Activated naive CD8-positive, alpha-beta T cell treated with anti-CD3 and anti-CD28 coated beads for 36 hours (primary cell): ENCODE measurements at regions not wholly inside any gene's neighbourhood (a gene's known extent, or its start where the extent isn't known, plus 50 kb on each side); places are given as distances from the start of the nearest gene placed in this dataset.
"Not testable (repeated sequence)": the region's sequence is repeated elsewhere in the genome, so short reads cannot be mapped to it uniquely, and the experiment has no call there.

Experiments
- DNase-seq: peaks from one replicate; pipeline ENCODE4 v3.0.0; 2021
- H3K27ac Mint-ChIP-seq: one replicate; pipeline ENCODE4 v1.8.0; 2022; ENCODE audit warnings: mild to moderate bottlenecking, moderate library complexity, mixed read lengths
- H3K27me3 Mint-ChIP-seq: one replicate; pipeline ENCODE4 v1.8.0; 2022; ENCODE audit warnings: mild to moderate bottlenecking, mixed read lengths
- H3K36me3 Mint-ChIP-seq: one replicate; pipeline ENCODE4 v1.8.0; 2021; ENCODE audit warnings: mild to moderate bottlenecking, mixed read lengths
- H3K4me1 Mint-ChIP-seq: one replicate; pipeline ENCODE4 v1.8.0; 2021; ENCODE audit warnings: mixed read lengths
- H3K4me3 Mint-ChIP-seq: one replicate; pipeline ENCODE4 v1.8.0; 2022; ENCODE audit warnings: mild to moderate bottlenecking, moderate library complexity, mixed read lengths
- H3K9me3 Mint-ChIP-seq: one replicate; pipeline ENCODE4 v1.8.0; 2022; ENCODE audit warnings: mixed read lengths

- Mint-ChIP-seq H3K4me3 (no peak overlapping the region), H3K27me3 (no peaks in the 10 kb centered on the region), H3K36me3 (no peaks in the 10 kb centered on the region), H3K27ac (no peak overlapping the region), H3K4me1 (no peaks in the 10 kb centered on the region), H3K9me3 (peaks cover 5% of the 10 kb centered on the region)
- DNase-seq, result no peak
These were observed 892.0 kb upstream of the AUTS2 start for GRCh38 chr7:68706291-68706690.

GRCh38 chr7:68707159-68707558 is 891.1 kb upstream of the AUTS2 start:
- no peak overlapping the region for H3K4me3 Mint-ChIP-seq
- no peaks in the 10 kb centered on the region for H3K27me3 Mint-ChIP-seq

GRCh38 chr7:68707958-68708357 is 890.3 kb upstream of the AUTS2 start:
- H3K9me3 Mint-ChIP-seq, result peaks cover 5% of the 10 kb centered on the region
- H3K27me3 Mint-ChIP-seq, result no peaks in the 10 kb centered on the region
- no peak overlapping the region for H3K27ac Mint-ChIP-seq
- no peak overlapping the region for H3K4me3 Mint-ChIP-seq
- no peaks in the 10 kb centered on the region for H3K36me3 Mint-ChIP-seq
- no peak for DNase-seq
- no peaks in the 10 kb centered on the region for H3K4me1 Mint-ChIP-seq

More at GRCh38 chr7:68707159-68707558, 891.1 kb upstream of the AUTS2 start:
- Mint-ChIP-seq H3K27ac (no peak overlapping the region), H3K4me1 (no peaks in the 10 kb centered on the region), H3K9me3 (peaks cover 5% of the 10 kb centered on the region), H3K36me3 (no peaks in the 10 kb centered on the region)
- DNase-seq, result no peak

GRCh38 chr7:68712956-68713495 is 885.2 kb upstream of the AUTS2 start:
- Mint-ChIP-seq H3K9me3 (peaks cover 5% of the 10 kb centered on the region), H3K27me3 (no peaks in the 10 kb centered on the region), H3K4me3 (no peak overlapping the region), H3K27ac (no peak overlapping the region), H3K36me3 (no peaks in the 10 kb centered on the region), H3K4me1 (no peaks in the 10 kb centered on the region)
- no peak for DNase-seq

- not testable (repeated sequence) for H3K4me1 Mint-ChIP-seq, H3K27me3 Mint-ChIP-seq, H3K4me3 Mint-ChIP-seq, H3K9me3 Mint-ChIP-seq, H3K27ac Mint-ChIP-seq, H3K36me3 Mint-ChIP-seq, DNase-seq
These were observed 884.1 kb upstream of the AUTS2 start for GRCh38 chr7:68714135-68714534.

- no peak overlapping the region for H3K27ac Mint-ChIP-seq
- no peak overlapping the region for H3K4me3 Mint-ChIP-seq
- H3K36me3 Mint-ChIP-seq, result no peaks in the 10 kb centered on the region
- no peaks in the 10 kb centered on the region for H3K4me1 Mint-ChIP-seq
- no peak for DNase-seq
- peaks cover 1% of the 10 kb centered on the region for H3K9me3 Mint-ChIP-seq
- no peaks in the 10 kb centered on the region for H3K27me3 Mint-ChIP-seq
These were observed 882.4 kb upstream of the AUTS2 start for GRCh38 chr7:68715907-68716306.

GRCh38 chr7:68717176-68717575 is 881.1 kb upstream of the AUTS2 start:
- Mint-ChIP-seq H3K4me1 (no peaks in the 10 kb centered on the region), H3K27me3 (no peaks in the 10 kb centered on the region), H3K27ac (no peak overlapping the region), H3K4me3 (no peak overlapping the region), H3K9me3 (no peaks in the 10 kb centered on the region), H3K36me3 (no peaks in the 10 kb centered on the region)
- no peak for DNase-seq

GRCh38 chr7:68718097-68718551 is 880.2 kb upstream of the AUTS2 start:
- no peaks in the 10 kb centered on the region for H3K4me1 Mint-ChIP-seq
- no peaks in the 10 kb centered on the region for H3K36me3 Mint-ChIP-seq
- H3K4me3 Mint-ChIP-seq, result no peak overlapping the region
- DNase-seq, result no peak
- H3K27me3 Mint-ChIP-seq, result no peaks in the 10 kb centered on the region
- peaks cover 3% of the 10 kb centered on the region for H3K9me3 Mint-ChIP-seq
- H3K27ac Mint-ChIP-seq, result no peak overlapping the region

- H3K27ac Mint-ChIP-seq, result no peak overlapping the region
- no peak overlapping the region for H3K4me3 Mint-ChIP-seq
- H3K4me1 Mint-ChIP-seq, result no peaks in the 10 kb centered on the region
- H3K36me3 Mint-ChIP-seq, result no peaks in the 10 kb centered on the region
- H3K9me3 Mint-ChIP-seq, result peaks cover 3% of the 10 kb centered on the region
- no peaks in the 10 kb centered on the region for H3K27me3 Mint-ChIP-seq
- DNase-seq, result no peak
These were observed 877.6 kb upstream of the AUTS2 start for GRCh38 chr7:68720697-68721096.

GRCh38 chr7:68722044-68722443 is 876.2 kb upstream of the AUTS2 start:
- no peak overlapping the region for H3K27ac Mint-ChIP-seq
- peaks cover 3% of the 10 kb centered on the region for H3K9me3 Mint-ChIP-seq
- no peaks in the 10 kb centered on the region for H3K36me3 Mint-ChIP-seq
- H3K4me3 Mint-ChIP-seq, result no peak overlapping the region
- no peak for DNase-seq
- no peaks in the 10 kb centered on the region for H3K4me1 Mint-ChIP-seq
- H3K27me3 Mint-ChIP-seq, result no peaks in the 10 kb centered on the region

GRCh38 chr7:68724965-68725364 is 873.3 kb upstream of the AUTS2 start:
- Mint-ChIP-seq H3K27me3 (no peaks in the 10 kb centered on the region), H3K36me3 (no peaks in the 10 kb centered on the region), H3K4me1 (no peaks in the 10 kb centered on the region), H3K9me3 (peaks cover 7% of the 10 kb centered on the region), H3K27ac (no peak overlapping the region), H3K4me3 (no peak overlapping the region)
- DNase-seq, result no peak

GRCh38 chr7:68725843-68726785 is 872.2 kb upstream of the AUTS2 start:
- Mint-ChIP-seq H3K9me3 (peaks cover 9% of the 10 kb centered on the region), H3K27ac (no peak overlapping the region), H3K27me3 (no peaks in the 10 kb centered on the region), H3K4me3 (no peak overlapping the region), H3K36me3 (no peaks in the 10 kb centered on the region), H3K4me1 (no peaks in the 10 kb centered on the region)
- DNase-seq, result no peak

- H3K27ac Mint-ChIP-seq, H3K4me1 Mint-ChIP-seq, DNase-seq, H3K9me3 Mint-ChIP-seq, H3K36me3 Mint-ChIP-seq, H3K4me3 Mint-ChIP-seq, H3K27me3 Mint-ChIP-seq: not testable (repeated sequence)
These were observed 869.6 kb upstream of the AUTS2 start for GRCh38 chr7:68728720-68729119.

- H3K27ac Mint-ChIP-seq, result no peak overlapping the region
- no peaks in the 10 kb centered on the region for H3K27me3 Mint-ChIP-seq
- no peaks in the 10 kb centered on the region for H3K4me1 Mint-ChIP-seq
- no peak overlapping the region for H3K4me3 Mint-ChIP-seq
- no peak for DNase-seq
- H3K9me3 Mint-ChIP-seq, result peaks cover 6% of the 10 kb centered on the region
- H3K36me3 Mint-ChIP-seq, result no peaks in the 10 kb centered on the region
These were observed 868.9 kb upstream of the AUTS2 start for GRCh38 chr7:68729371-68729770.

- Mint-ChIP-seq H3K4me3 (no peak overlapping the region), H3K9me3 (peaks cover 6% of the 10 kb centered on the region), H3K27me3 (no peaks in the 10 kb centered on the region), H3K4me1 (no peaks in the 10 kb centered on the region), H3K36me3 (no peaks in the 10 kb centered on the region), H3K27ac (no peak overlapping the region)
- DNase-seq, result no peak
These were observed 868.1 kb upstream of the AUTS2 start for GRCh38 chr7:68730194-68730593.

- Mint-ChIP-seq H3K9me3 (peaks cover 6% of the 10 kb centered on the region), H3K4me3 (no peak overlapping the region), H3K27me3 (no peaks in the 10 kb centered on the region), H3K36me3 (no peaks in the 10 kb centered on the region), H3K27ac (no peak overlapping the region), H3K4me1 (no peaks in the 10 kb centered on the region)
- no peak for DNase-seq
These were observed 867.3 kb upstream of the AUTS2 start for GRCh38 chr7:68730964-68731363.
